ENCODE measurements at regions not wholly inside any gene's neighbourhood (a gene's known extent, or its start where the extent isn't known, plus 50 kb on each side); places are given as distances from the start of the nearest gene placed in this dataset.

DNA sequence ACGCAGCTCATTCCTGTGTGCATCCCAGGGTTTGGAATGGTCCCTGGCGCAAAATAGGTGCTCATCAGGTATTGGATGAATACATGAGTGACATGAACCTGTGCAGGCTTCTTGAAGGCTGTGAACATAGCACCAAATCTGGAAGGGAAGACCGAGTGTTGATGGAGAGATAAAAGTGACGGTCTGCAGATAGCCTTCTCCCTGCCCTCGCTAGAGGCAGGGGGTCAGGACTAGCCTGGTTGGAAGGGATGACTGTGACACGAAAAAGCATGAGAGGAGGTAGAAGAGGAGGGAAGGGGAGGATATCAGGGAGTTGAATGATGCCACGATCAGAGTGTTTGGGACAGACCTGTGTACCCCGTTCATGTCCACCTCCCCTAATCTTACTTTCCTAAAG lies 267.1 kb downstream of the XXYLT1 start:
- TF ChIP-seq, protein P1, sequence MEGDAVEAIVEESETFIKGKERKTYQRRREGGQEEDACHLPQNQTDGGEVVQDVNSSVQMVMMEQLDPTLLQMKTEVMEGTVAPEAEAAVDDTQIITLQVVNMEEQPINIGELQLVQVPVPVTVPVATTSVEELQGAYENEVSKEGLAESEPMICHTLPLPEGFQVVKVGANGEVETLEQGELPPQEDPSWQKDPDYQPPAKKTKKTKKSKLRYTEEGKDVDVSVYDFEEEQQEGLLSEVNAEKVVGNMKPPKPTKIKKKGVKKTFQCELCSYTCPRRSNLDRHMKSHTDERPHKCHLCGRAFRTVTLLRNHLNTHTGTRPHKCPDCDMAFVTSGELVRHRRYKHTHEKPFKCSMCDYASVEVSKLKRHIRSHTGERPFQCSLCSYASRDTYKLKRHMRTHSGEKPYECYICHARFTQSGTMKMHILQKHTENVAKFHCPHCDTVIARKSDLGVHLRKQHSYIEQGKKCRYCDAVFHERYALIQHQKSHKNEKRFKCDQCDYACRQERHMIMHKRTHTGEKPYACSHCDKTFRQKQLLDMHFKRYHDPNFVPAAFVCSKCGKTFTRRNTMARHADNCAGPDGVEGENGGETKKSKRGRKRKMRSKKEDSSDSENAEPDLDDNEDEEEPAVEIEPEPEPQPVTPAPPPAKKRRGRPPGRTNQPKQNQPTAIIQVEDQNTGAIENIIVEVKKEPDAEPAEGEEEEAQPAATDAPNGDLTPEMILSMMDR (IDR thresholded peaks at IDR 0.05) = no peak
- no peak for TF ChIP-seq POLR2A (IDR thresholded peaks at IDR 0.05)
- TF ChIP-seq POLR2AphosphoS5 (IDR thresholded peaks at IDR 0.05) = no peak
